ENCODE measurements at regions not wholly inside any gene's neighbourhood (a gene's known extent, or its start where the extent isn't known, plus 50 kb on each side); places are given as distances from the start of the nearest gene placed in this dataset.

DNA sequence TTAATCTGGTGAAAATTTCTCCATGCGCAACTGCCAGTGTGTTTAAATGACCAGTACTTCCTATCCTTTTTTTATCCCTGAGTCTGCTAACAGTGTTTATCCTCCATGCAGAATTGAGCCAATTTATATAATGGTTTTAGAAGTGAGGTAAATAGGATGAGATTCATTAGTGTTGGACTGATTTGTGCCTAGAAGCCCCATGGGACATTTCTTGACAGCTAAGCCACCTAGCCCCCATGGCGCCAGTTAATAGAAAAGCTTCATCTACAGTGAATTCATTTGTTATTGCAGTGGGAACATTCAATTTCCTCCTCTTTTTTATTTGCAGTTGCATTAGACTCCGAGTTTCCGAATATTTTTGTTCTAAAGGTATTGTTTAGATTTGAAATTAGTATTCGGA, 175.6 kb downstream of the ARL6IP6 start:
- no peaks in the 10 kb centered on the region for H3K4me1 ChIP-seq (ENCODE audit: insufficient read depth)
- no peak overlapping the region for H3K27ac ChIP-seq
- H3K27me3 ChIP-seq = no peaks in the 10 kb centered on the region
- H4K20me1 ChIP-seq (ENCODE audit: insufficient read depth, poor library complexity, severe bottlenecking) = no peaks in the 10 kb centered on the region
- H3K36me3 ChIP-seq (replicated peaks; ENCODE audit: insufficient read depth, low read depth) = no peaks in the 10 kb centered on the region
- H2AFZ ChIP-seq = no peak overlapping the region
- no peaks in the 10 kb centered on the region for H3K79me2 ChIP-seq
- DNase-seq (ENCODE audit: low spot score) = no peak
- no peak overlapping the region for H3K4me2 ChIP-seq
- H3K9me3 ChIP-seq (ENCODE audit: low read depth) = no peaks in the 10 kb centered on the region
- WGBS (ENCODE audit: low lambda C conversion rate, missing lambda C conversion rate) = 93% methylated on average over 5 of the region's 5 CpGs
- no peak overlapping the region for H3K4me3 ChIP-seq
- H3K9me2 ChIP-seq (replicated peaks; ENCODE audit: insufficient read depth) = no peaks in the 10 kb centered on the region
- TF ChIP-seq EZH2phosphoT487 (IDR thresholded peaks at IDR 0.05; ENCODE audit: low read depth, severe bottlenecking, unreplicated experiment) (no peak), EZH2 (IDR thresholded peaks at IDR 0.05; ENCODE audit: borderline replicate concordance) (no peak)
- TF ChIP-seq, protein P1, sequence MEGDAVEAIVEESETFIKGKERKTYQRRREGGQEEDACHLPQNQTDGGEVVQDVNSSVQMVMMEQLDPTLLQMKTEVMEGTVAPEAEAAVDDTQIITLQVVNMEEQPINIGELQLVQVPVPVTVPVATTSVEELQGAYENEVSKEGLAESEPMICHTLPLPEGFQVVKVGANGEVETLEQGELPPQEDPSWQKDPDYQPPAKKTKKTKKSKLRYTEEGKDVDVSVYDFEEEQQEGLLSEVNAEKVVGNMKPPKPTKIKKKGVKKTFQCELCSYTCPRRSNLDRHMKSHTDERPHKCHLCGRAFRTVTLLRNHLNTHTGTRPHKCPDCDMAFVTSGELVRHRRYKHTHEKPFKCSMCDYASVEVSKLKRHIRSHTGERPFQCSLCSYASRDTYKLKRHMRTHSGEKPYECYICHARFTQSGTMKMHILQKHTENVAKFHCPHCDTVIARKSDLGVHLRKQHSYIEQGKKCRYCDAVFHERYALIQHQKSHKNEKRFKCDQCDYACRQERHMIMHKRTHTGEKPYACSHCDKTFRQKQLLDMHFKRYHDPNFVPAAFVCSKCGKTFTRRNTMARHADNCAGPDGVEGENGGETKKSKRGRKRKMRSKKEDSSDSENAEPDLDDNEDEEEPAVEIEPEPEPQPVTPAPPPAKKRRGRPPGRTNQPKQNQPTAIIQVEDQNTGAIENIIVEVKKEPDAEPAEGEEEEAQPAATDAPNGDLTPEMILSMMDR (IDR thresholded peaks at IDR 0.05; ENCODE audit: poor library complexity) = no peak

DNA sequence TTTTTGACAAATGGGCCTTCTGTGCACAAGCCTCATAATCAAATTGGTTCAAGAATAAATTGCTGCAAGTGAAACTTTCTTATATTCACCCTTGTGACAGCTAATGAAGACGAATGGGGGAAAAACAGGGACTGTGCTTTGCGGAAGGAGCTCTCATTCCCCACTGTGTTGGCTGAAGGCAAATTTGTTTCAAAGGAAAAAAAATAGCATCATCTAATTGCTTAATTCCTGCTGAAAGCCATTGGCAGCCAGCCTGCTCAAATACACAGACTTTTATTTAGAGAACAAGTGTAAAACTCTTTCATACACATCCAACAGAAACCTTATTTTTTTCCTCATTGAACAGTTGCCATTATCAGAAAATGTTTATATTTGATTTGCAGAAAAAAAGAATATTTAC, 172.3 kb downstream of the ARL6IP6 start:
- Histone ChIP-seq H3K4me1 (ENCODE audit: insufficient read depth) (no peaks in the 10 kb centered on the region), H3K4me2 (no peak overlapping the region), H3K79me2 (no peaks in the 10 kb centered on the region), H3K36me3 (replicated peaks; ENCODE audit: insufficient read depth, low read depth) (no peaks in the 10 kb centered on the region), H3K9me2 (replicated peaks; ENCODE audit: insufficient read depth) (no peaks in the 10 kb centered on the region), H4K20me1 (ENCODE audit: insufficient read depth, poor library complexity, severe bottlenecking) (no peaks in the 10 kb centered on the region), H3K27ac (no peak overlapping the region), H3K9me3 (ENCODE audit: low read depth) (no peaks in the 10 kb centered on the region), H3K27me3 (no peaks in the 10 kb centered on the region), H2AFZ (no peak overlapping the region), H3K4me3 (no peak overlapping the region)
- 80% methylated on average over 2 of the region's 2 CpGs for WGBS (ENCODE audit: low lambda C conversion rate, missing lambda C conversion rate)
- TF ChIP-seq EZH2phosphoT487 (IDR thresholded peaks at IDR 0.05; ENCODE audit: low read depth, severe bottlenecking, unreplicated experiment) = no peak
- TF ChIP-seq, protein P1 (IDR thresholded peaks at IDR 0.05; ENCODE audit: poor library complexity) = no peak
- no peak for TF ChIP-seq EZH2 (IDR thresholded peaks at IDR 0.05; ENCODE audit: borderline replicate concordance)
- DNase-seq (ENCODE audit: low spot score) = no peak

DNA sequence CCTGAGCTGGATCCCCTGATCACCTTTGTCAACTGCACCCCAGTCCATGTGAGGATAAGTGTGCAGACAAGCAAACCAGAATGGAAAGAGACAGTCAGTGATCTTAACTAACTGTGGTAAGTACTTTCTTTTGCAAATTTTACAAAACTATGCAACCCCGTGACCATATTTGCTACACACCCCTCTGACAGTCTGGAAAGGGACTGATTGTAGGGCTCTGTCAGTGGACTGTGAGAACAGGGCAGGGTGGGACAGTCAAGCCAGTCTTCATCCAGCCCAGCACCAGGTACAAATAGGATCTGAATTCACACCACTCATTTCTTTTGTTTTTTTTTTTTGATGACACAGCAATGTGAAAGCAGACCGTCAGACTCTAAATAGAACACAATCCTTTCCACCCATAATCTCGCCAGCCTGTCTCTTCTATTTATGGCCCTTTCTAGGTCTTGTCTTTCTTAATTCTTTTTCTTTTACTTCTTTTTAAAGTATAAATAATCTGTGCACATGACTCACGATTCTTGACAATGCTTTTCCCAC, 165.6 kb downstream of the ARL6IP6 start:
- H3K79me2 ChIP-seq = no peaks in the 10 kb centered on the region
- TF ChIP-seq, protein P1 (IDR thresholded peaks at IDR 0.05; ENCODE audit: poor library complexity) = no peak
- no peak for TF ChIP-seq EZH2phosphoT487 (IDR thresholded peaks at IDR 0.05; ENCODE audit: low read depth, severe bottlenecking, unreplicated experiment)
- TF ChIP-seq EZH2 (IDR thresholded peaks at IDR 0.05; ENCODE audit: borderline replicate concordance) = no peak
- no peak overlapping the region for H3K4me2 ChIP-seq
- 61% methylated on average over 4 of the region's 4 CpGs for WGBS (ENCODE audit: low lambda C conversion rate, missing lambda C conversion rate)
- no peaks in the 10 kb centered on the region for H3K9me3 ChIP-seq (ENCODE audit: low read depth)
- H2AFZ ChIP-seq = no peak overlapping the region
- H3K27me3 ChIP-seq = no peaks in the 10 kb centered on the region
- no peak overlapping the region for H3K4me3 ChIP-seq
- no peaks in the 10 kb centered on the region for H4K20me1 ChIP-seq (ENCODE audit: insufficient read depth, poor library complexity, severe bottlenecking)
- H3K4me1 ChIP-seq (ENCODE audit: insufficient read depth) = no peaks in the 10 kb centered on the region
- no peaks in the 10 kb centered on the region for H3K9me2 ChIP-seq (replicated peaks; ENCODE audit: insufficient read depth)
- H3K36me3 ChIP-seq (replicated peaks; ENCODE audit: insufficient read depth, low read depth) = no peaks in the 10 kb centered on the region
- no peak overlapping the region for H3K27ac ChIP-seq
- no peak for DNase-seq (ENCODE audit: low spot score)

DNA sequence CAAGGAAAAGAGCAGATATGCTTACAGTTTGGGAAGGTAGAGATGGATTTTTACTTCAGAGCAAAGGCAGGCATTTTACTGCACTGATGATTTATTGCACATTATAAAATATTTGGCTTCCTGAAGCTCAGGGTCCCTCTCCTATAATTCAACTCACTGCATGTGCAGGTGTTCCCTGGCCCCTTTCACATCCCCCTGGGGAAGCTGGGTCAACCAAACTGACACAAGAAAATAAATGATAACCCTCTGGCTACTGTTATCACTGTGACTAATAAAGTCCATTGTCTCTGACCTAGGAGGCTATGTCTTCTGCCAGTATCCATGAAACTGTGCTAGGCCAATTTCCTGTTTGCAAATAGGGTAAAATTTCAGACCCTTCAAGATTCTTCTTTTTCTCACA, 163.1 kb downstream of the ARL6IP6 start:
- TF ChIP-seq EZH2 (IDR thresholded peaks at IDR 0.05; ENCODE audit: borderline replicate concordance) (no peak), EZH2phosphoT487 (IDR thresholded peaks at IDR 0.05; ENCODE audit: low read depth, severe bottlenecking, unreplicated experiment) (no peak)
- TF ChIP-seq, protein P1 (IDR thresholded peaks at IDR 0.05; ENCODE audit: poor library complexity) = no peak
- no peaks in the 10 kb centered on the region for H3K27me3 ChIP-seq

More for the DNA sequence above, 163.1 kb downstream of the ARL6IP6 start:
- Histone ChIP-seq H3K4me3 (no peak overlapping the region), H3K36me3 (replicated peaks; ENCODE audit: insufficient read depth, low read depth) (no peaks in the 10 kb centered on the region), H3K9me3 (ENCODE audit: low read depth) (no peaks in the 10 kb centered on the region), H3K27ac (no peak overlapping the region), H4K20me1 (ENCODE audit: insufficient read depth, poor library complexity, severe bottlenecking) (no peaks in the 10 kb centered on the region), H3K9me2 (replicated peaks; ENCODE audit: insufficient read depth) (no peaks in the 10 kb centered on the region), H3K79me2 (no peaks in the 10 kb centered on the region), H2AFZ (no peak overlapping the region), H3K4me1 (ENCODE audit: insufficient read depth) (no peaks in the 10 kb centered on the region), H3K4me2 (no peak overlapping the region)
- DNase-seq (ENCODE audit: low spot score) = no peak
